CD8-positive, alpha-beta memory T cell (primary cell): ENCODE measurements at regions not wholly inside any gene's neighbourhood (a gene's known extent, or its start where the extent isn't known, plus 50 kb on each side); places are given as distances from the start of the nearest gene placed in this dataset.
A peak's percentile ranks its signal among the peaks of the same experiment; 100 is the strongest.

Source experiments
- CTCF ChIA-PET: fragments of 350-600 bp; sonication (Branson Sonifier 250); formaldehyde crosslinking; loops from one replicate; lab custom pipeline; 2021; ENCODE audit warnings: antibody characterized with exemption; lab: Charles Lee
- POLR2A ChIA-PET: fragments of 350-600 bp; sonication (Branson Sonifier 250); formaldehyde crosslinking; loops from one replicate; lab custom pipeline; 2021; ENCODE audit warnings: antibody characterized with exemption; lab: Charles Lee
- DNase-seq, 5 donors: peaks; one replicate each; pipeline versions ENCODE4 v3.0.0 to v3.0.0-alpha.2; 2020 to 2022; ENCODE audit warnings: mixed read lengths in 1 of 5
- H3K27ac ChIP-seq: one replicate; pipeline ENCODE4 v1.7.0; 2013; ENCODE audit warnings: low read depth, mild to moderate bottlenecking, low read length, moderate library complexity
- H3K27me3 ChIP-seq: 2 replicates; pipeline ENCODE4 v1.7.0; 2013; ENCODE audit warnings: low read length, mild to moderate bottlenecking; ENCODE audit not compliant: insufficient read depth, poor library complexity, severe bottlenecking
- H3K36me3 ChIP-seq: 2 replicates; pipeline ENCODE4 v1.7.0; 2013; ENCODE audit warnings: mild to moderate bottlenecking, low read length, moderate library complexity; ENCODE audit not compliant: insufficient read depth
- H3K4me1 ChIP-seq: 2 replicates; pipeline ENCODE4 v1.7.0; 2013; ENCODE audit warnings: mild to moderate bottlenecking, low read length, moderate library complexity; ENCODE audit not compliant: insufficient read depth
- H3K4me3 ChIP-seq: 2 replicates; pipeline ENCODE4 v1.7.0; 2013; ENCODE audit warnings: mild to moderate bottlenecking, low read length
- H3K9me3 ChIP-seq: 2 replicates; pipeline ENCODE4 v1.7.0; 2013; ENCODE audit warnings: mild to moderate bottlenecking, low read length
- H3K27ac Mint-ChIP-seq, 8 donors: one replicate each; pipeline ENCODE4 v1.8.0; 2020 to 2021; ENCODE audit warnings: mixed read lengths in 8 of 8, mild to moderate bottlenecking in 6 of 8, inconsistent platforms in 3 of 8, moderate library complexity in 3 of 8
- H3K27me3 Mint-ChIP-seq, 2 donors: one replicate each; pipeline ENCODE4 v1.8.0; 2020 to 2021; ENCODE audit warnings: mixed read lengths in 2 of 2, mild to moderate bottlenecking in 1 of 2, moderate library complexity in 1 of 2
- H3K36me3 Mint-ChIP-seq, 3 donors: one replicate each; pipeline ENCODE4 v1.8.0; 2020 to 2021; ENCODE audit warnings: mixed read lengths in 3 of 3, inconsistent platforms in 1 of 3, mild to moderate bottlenecking in 1 of 3
- H3K4me1 Mint-ChIP-seq, 3 donors: one replicate each; pipeline ENCODE4 v1.8.0; 2020 to 2021; ENCODE audit warnings: mixed read lengths in 3 of 3, inconsistent platforms in 1 of 3, mild to moderate bottlenecking in 1 of 3
- H3K4me3 Mint-ChIP-seq, 7 donors: one replicate each; pipeline ENCODE4 v1.8.0; 2020 to 2021; ENCODE audit warnings: mixed read lengths in 7 of 7, mild to moderate bottlenecking in 6 of 7, moderate library complexity in 4 of 7, inconsistent platforms in 2 of 7
- H3K9me3 Mint-ChIP-seq, 5 donors: one replicate each; pipeline ENCODE4 v1.8.0; 2020 to 2022; ENCODE audit warnings: mixed read lengths in 5 of 5, mild to moderate bottlenecking in 3 of 5, moderate library complexity in 2 of 5, inconsistent platforms in 1 of 5

- CTCF ChIA-PET = no interaction called here
- H3K27ac ChIP-seq = no peak overlapping the region
- Mint-ChIP-seq H3K9me3 (peaks cover 4 to 20% (median 7%) of the 10 kb centered on the region in 5 donors), H3K27ac (no peak overlapping the region), H3K27me3 (no peaks in the 10 kb centered on the region), H3K4me3 (no peak overlapping the region), H3K36me3 (no peaks in the 10 kb centered on the region), H3K4me1 (no peaks in the 10 kb centered on the region)
- no peak overlapping the region for H3K4me3 ChIP-seq
- no peak for DNase-seq
- no peaks in the 10 kb centered on the region for H3K36me3 ChIP-seq
- H3K9me3 ChIP-seq = no peaks in the 10 kb centered on the region
- POLR2A ChIA-PET = no interaction called here
- H3K27me3 ChIP-seq = no peaks in the 10 kb centered on the region
- H3K4me1 ChIP-seq = no peaks in the 10 kb centered on the region
Measured at GRCh38 chr3:89572261-89572660, 464.8 kb downstream of the EPHA3 start.

GRCh38 chr3:89576417-89576816 lies 469.0 kb downstream of the EPHA3 start:
- Histone ChIP-seq H3K4me1 (no peaks in the 10 kb centered on the region), H3K27ac (no peak overlapping the region), H3K27me3 (no peaks in the 10 kb centered on the region), H3K4me3 (no peak overlapping the region), H3K9me3 (no peaks in the 10 kb centered on the region), H3K36me3 (no peaks in the 10 kb centered on the region)
- ChIA-PET CTCF (no interaction called here), POLR2A (no interaction called here)
- Mint-ChIP-seq H3K27ac (no peak overlapping the region), H3K27me3 (no peaks in the 10 kb centered on the region), H3K9me3 (peaks cover 2 to 19% (median 5%) of the 10 kb centered on the region in 5 donors), H3K36me3 (no peaks in the 10 kb centered on the region), H3K4me1 (no peaks in the 10 kb centered on the region), H3K4me3 (no peak overlapping the region)
- DNase-seq = no peak

GRCh38 chr3:89577637-89578530 lies 470.5 kb downstream of the EPHA3 start:
- Mint-ChIP-seq H3K9me3 (peaks cover 4 to 23% (median 7%) of the 10 kb centered on the region in 5 donors), H3K4me1 (no peaks in the 10 kb centered on the region), H3K4me3 (no peak overlapping the region), H3K27me3 (no peaks in the 10 kb centered on the region), H3K27ac (no peak overlapping the region), H3K36me3 (no peaks in the 10 kb centered on the region)
- Histone ChIP-seq H3K4me3 (no peak overlapping the region), H3K36me3 (no peaks in the 10 kb centered on the region), H3K4me1 (no peaks in the 10 kb centered on the region), H3K27me3 (no peaks in the 10 kb centered on the region), H3K27ac (no peak overlapping the region), H3K9me3 (no peaks in the 10 kb centered on the region)
- POLR2A ChIA-PET = no interaction called here
- CTCF ChIA-PET = no interaction called here
- no peak for DNase-seq

- H3K27me3 Mint-ChIP-seq = no peaks in the 10 kb centered on the region
- H3K27ac Mint-ChIP-seq = no peak overlapping the region
- H3K27me3 ChIP-seq = no peaks in the 10 kb centered on the region
- H3K4me1 Mint-ChIP-seq = no peaks in the 10 kb centered on the region
- ChIA-PET CTCF (no interaction called here), POLR2A (no interaction called here)
- H3K27ac ChIP-seq = no peak overlapping the region
- no peaks in the 10 kb centered on the region for H3K36me3 Mint-ChIP-seq
- no peak overlapping the region for H3K4me3 ChIP-seq
- H3K36me3 ChIP-seq = no peaks in the 10 kb centered on the region
- no peaks in the 10 kb centered on the region for H3K4me1 ChIP-seq
- H3K4me3 Mint-ChIP-seq = no peak overlapping the region
- no peak for DNase-seq
- H3K9me3 ChIP-seq = no peaks in the 10 kb centered on the region
- peaks cover 4 to 20% (median 4%) of the 10 kb centered on the region in 5 donors for H3K9me3 Mint-ChIP-seq
Measured at GRCh38 chr3:89580859-89581258, 473.4 kb downstream of the EPHA3 start.

GRCh38 chr3:89584398-89584797 lies 477.0 kb downstream of the EPHA3 start:
- Histone ChIP-seq H3K36me3 (no peaks in the 10 kb centered on the region), H3K9me3 (no peaks in the 10 kb centered on the region), H3K4me1 (no peaks in the 10 kb centered on the region), H3K4me3 (no peak overlapping the region), H3K27me3 (no peaks in the 10 kb centered on the region), H3K27ac (no peak overlapping the region)
- Mint-ChIP-seq H3K27me3 (no peaks in the 10 kb centered on the region), H3K9me3 (peaks cover 1 to 11% (median 4%) of the 10 kb centered on the region in 5 donors), H3K4me1 (no peaks in the 10 kb centered on the region), H3K4me3 (no peak overlapping the region), H3K27ac (no peak overlapping the region), H3K36me3 (no peaks in the 10 kb centered on the region)
- POLR2A ChIA-PET = no interaction called here
- CTCF ChIA-PET = no interaction called here
- no peak for DNase-seq

- no peak overlapping the region for H3K27ac ChIP-seq
- ChIA-PET CTCF (no interaction called here), POLR2A (no interaction called here)
- no peaks in the 10 kb centered on the region for H3K9me3 ChIP-seq
- no peaks in the 10 kb centered on the region for H3K27me3 ChIP-seq
- no peaks in the 10 kb centered on the region for H3K27me3 Mint-ChIP-seq
- H3K4me1 Mint-ChIP-seq = no peaks in the 10 kb centered on the region
- H3K9me3 Mint-ChIP-seq = peaks cover 2 to 9% (median 4%) of the 10 kb centered on the region in 5 donors
- H3K4me3 Mint-ChIP-seq = no peak overlapping the region
- no peak for DNase-seq
- no peaks in the 10 kb centered on the region for H3K4me1 ChIP-seq
- H3K36me3 ChIP-seq = no peaks in the 10 kb centered on the region
- no peak overlapping the region for H3K27ac Mint-ChIP-seq
- no peaks in the 10 kb centered on the region for H3K36me3 Mint-ChIP-seq
- no peak overlapping the region for H3K4me3 ChIP-seq
Measured at GRCh38 chr3:89586256-89586655, 478.8 kb downstream of the EPHA3 start.

- no peaks in the 10 kb centered on the region for H3K4me1 ChIP-seq
- ChIA-PET CTCF (no interaction called here), POLR2A (no interaction called here)
- DNase-seq = no peak
- no peaks in the 10 kb centered on the region for H3K36me3 Mint-ChIP-seq
- no peak overlapping the region for H3K4me3 Mint-ChIP-seq
- H3K27me3 Mint-ChIP-seq = no peaks in the 10 kb centered on the region
- no peak overlapping the region for H3K4me3 ChIP-seq
- H3K36me3 ChIP-seq = no peaks in the 10 kb centered on the region
- no peak overlapping the region for H3K27ac ChIP-seq
- H3K9me3 Mint-ChIP-seq = peaks cover 2 to 9% (median 3%) of the 10 kb centered on the region in 5 donors
- H3K27me3 ChIP-seq = no peaks in the 10 kb centered on the region
- no peaks in the 10 kb centered on the region for H3K4me1 Mint-ChIP-seq
- no peaks in the 10 kb centered on the region for H3K9me3 ChIP-seq
- H3K27ac Mint-ChIP-seq = peak overlapping the region in 1 of 8 donors; percentile 3
Measured at GRCh38 chr3:89586676-89587075, 479.3 kb downstream of the EPHA3 start.

- Mint-ChIP-seq H3K27me3 (no peaks in the 10 kb centered on the region), H3K9me3 (peaks cover 5 to 28% (median 16%) of the 10 kb centered on the region in 5 donors), H3K4me3 (no peak overlapping the region), H3K27ac (no peak overlapping the region), H3K4me1 (no peaks in the 10 kb centered on the region), H3K36me3 (no peaks in the 10 kb centered on the region)
- Histone ChIP-seq H3K27me3 (no peaks in the 10 kb centered on the region), H3K9me3 (no peaks in the 10 kb centered on the region), H3K27ac (no peak overlapping the region), H3K36me3 (no peaks in the 10 kb centered on the region), H3K4me1 (no peaks in the 10 kb centered on the region), H3K4me3 (no peak overlapping the region)
- ChIA-PET CTCF (no interaction called here), POLR2A (no interaction called here)
- no peak for DNase-seq
Measured at GRCh38 chr3:89606151-89606550, 498.7 kb downstream of the EPHA3 start.
